Heart left ventricle (tissue), 13 donors: ENCODE measurements at regions not wholly inside any gene's neighbourhood (a gene's known extent, or its start where the extent isn't known, plus 50 kb on each side); places are given as distances from the start of the nearest gene placed in this dataset.

Experiments
- POLR2A ChIP-seq, 2 donors: fragments of 450-650 bp; IDR thresholded peaks; one replicate each; pipeline ENCODE4 v1.6.1; 2017; ENCODE audit warnings: antibody characterized with exemption in 2 of 2, mild to moderate bottlenecking in 2 of 2, moderate library complexity in 2 of 2
- TF ChIP-seq, protein P1 (sequence below), 12 donors: fragments of 200-600 bp; sonication (generic) in 4 of 12; IDR thresholded peaks; one replicate each; pipeline versions ENCODE4 v1.5.0 to v1.8.0; 2018 to 2022; ENCODE audit warnings: antibody characterized with exemption in 12 of 12, mild to moderate bottlenecking in 5 of 12
- donor health status: ischemic (EF 13 %, LVEDD 7.1; RV severe dilation, severe dysfunction).
- donor health status: DM: no; HTN: yes; CAD: no.
- donor health status: DM: no; HTN: no; CAD: no.
- donor health status: ischemic (EF 25% LVEDD 6.9; RV normal size, moderate dysfunction).
- donor health status: ischemic (EF 25% LVEDD 5.7; RV mildly dilated, moderate dysfunction).
- donor health status: ischemic (EF 35%, LVEDD 5.7; RV mildly dilated, moderate dysfunction).
- donor health status: nonischemic (EF 11% LVEDD 7.7; RV severe dilation, severe dysfunction).
- donor health status: DM: yes; HTN: yes; CAD: no.
- donor health status: PGD.
- donor health status: ischemic (EF 29% LVEDD 5.4; RV normal size, mild dysfunction).
- donor health status: nonischemic (EF 23%, LVEDD 6.1; RV moderate dilation, normal function).

DNA sequence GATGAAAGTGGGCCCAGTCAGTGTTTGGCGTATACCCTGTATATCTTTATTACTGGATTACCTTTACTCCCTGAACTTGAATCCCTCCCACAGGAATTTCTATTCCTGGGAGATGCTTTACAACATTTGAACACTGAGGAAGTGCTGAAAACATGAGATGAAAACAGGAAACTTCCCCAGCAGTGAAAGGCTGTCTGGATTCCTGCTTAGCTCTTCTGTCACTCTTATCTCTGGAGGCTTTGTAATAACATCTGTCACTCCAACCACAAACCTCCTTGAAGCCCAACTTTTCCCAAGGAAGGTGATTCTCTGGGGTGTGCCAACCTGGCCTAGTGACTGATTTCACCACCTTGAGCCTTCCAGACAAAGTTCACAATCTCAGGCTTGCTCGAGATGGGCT is 264.5 kb upstream of the BMP2 start:
- TF ChIP-seq, protein P1, sequence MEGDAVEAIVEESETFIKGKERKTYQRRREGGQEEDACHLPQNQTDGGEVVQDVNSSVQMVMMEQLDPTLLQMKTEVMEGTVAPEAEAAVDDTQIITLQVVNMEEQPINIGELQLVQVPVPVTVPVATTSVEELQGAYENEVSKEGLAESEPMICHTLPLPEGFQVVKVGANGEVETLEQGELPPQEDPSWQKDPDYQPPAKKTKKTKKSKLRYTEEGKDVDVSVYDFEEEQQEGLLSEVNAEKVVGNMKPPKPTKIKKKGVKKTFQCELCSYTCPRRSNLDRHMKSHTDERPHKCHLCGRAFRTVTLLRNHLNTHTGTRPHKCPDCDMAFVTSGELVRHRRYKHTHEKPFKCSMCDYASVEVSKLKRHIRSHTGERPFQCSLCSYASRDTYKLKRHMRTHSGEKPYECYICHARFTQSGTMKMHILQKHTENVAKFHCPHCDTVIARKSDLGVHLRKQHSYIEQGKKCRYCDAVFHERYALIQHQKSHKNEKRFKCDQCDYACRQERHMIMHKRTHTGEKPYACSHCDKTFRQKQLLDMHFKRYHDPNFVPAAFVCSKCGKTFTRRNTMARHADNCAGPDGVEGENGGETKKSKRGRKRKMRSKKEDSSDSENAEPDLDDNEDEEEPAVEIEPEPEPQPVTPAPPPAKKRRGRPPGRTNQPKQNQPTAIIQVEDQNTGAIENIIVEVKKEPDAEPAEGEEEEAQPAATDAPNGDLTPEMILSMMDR (IDR thresholded peaks at IDR 0.05): no peak
- TF ChIP-seq POLR2A (IDR thresholded peaks at IDR 0.05): no peak
